ENCODE measurements at regions not wholly inside any gene's neighbourhood (a gene's known extent, or its start where the extent isn't known, plus 50 kb on each side); places are given as distances from the start of the nearest gene placed in this dataset.
"Not testable (repeated sequence)": the region's sequence is repeated elsewhere in the genome, so short reads cannot be mapped to it uniquely, and the experiment has no call there.

- not testable (repeated sequence) for TF ChIP-seq CTCF, POLR2A (IDR thresholded peaks at IDR 0.05)
Observed at GRCh38 chr10:4903126-4903525, 60.1 kb upstream of the AKR1C1 start.
